Osteoblast (primary cell): ENCODE measurements at regions not wholly inside any gene's neighbourhood (a gene's known extent, or its start where the extent isn't known, plus 50 kb on each side); places are given as distances from the start of the nearest gene placed in this dataset.

Source experiments
- DNase-seq: peaks from one replicate; pipeline ENCODE4 v3.0.0; 2011; ENCODE audit warnings: low spot score, mixed read lengths; ENCODE audit not compliant: insufficient read length; ENCODE audit errors: missing footprints
- H2AFZ ChIP-seq: 2 replicates; pipeline ENCODE4 v1.6.0; 2011; ENCODE audit warnings: mild to moderate bottlenecking, low read length
- H3K27ac ChIP-seq: 2 replicates; pipeline ENCODE4 v1.5.1; 2011; ENCODE audit warnings: mild to moderate bottlenecking, low read depth, low read length, moderate library complexity
- H3K27me3 ChIP-seq: 2 replicates; pipeline ENCODE4 v1.6.0; 2012; ENCODE audit warnings: mild to moderate bottlenecking, control low read depth, inconsistent platforms, low read length, moderate library complexity; ENCODE audit not compliant: insufficient read depth
- H3K36me3 ChIP-seq: 2 replicates; pipeline ENCODE4 v1.5.1; 2011; ENCODE audit warnings: mild to moderate bottlenecking, low read length, control low read depth, moderate library complexity; ENCODE audit not compliant: insufficient read depth
- H3K4me1 ChIP-seq: 2 replicates; pipeline ENCODE4 v1.5.1; 2011; ENCODE audit warnings: mild to moderate bottlenecking, low read length, control low read depth, moderate library complexity; ENCODE audit not compliant: insufficient read depth
- H3K4me2 ChIP-seq: 2 replicates; pipeline ENCODE4 v1.6.0; 2011; ENCODE audit warnings: mild to moderate bottlenecking, low read length; ENCODE audit not compliant: insufficient read depth
- H3K4me3 ChIP-seq: fragments of 200-600 bp; sonication (generic); 3 replicates; pipeline ENCODE4 v1.5.1; 2012; ENCODE audit warnings: mild to moderate bottlenecking, low read length, inconsistent platforms; ENCODE audit not compliant: insufficient read depth
- H3K79me2 ChIP-seq: 2 replicates; pipeline ENCODE4 v1.6.0; 2012; ENCODE audit warnings: mild to moderate bottlenecking, low read length, control low read depth, inconsistent platforms; ENCODE audit not compliant: insufficient read depth
- H3K9me3 ChIP-seq: 2 replicates; pipeline ENCODE4 v1.5.1; 2011; ENCODE audit warnings: low read depth, low read length, control low read depth
- H4K20me1 ChIP-seq: 2 replicates; pipeline ENCODE4 v1.6.0; 2012; ENCODE audit warnings: mild to moderate bottlenecking, low read length, control low read depth; ENCODE audit not compliant: insufficient read depth
- CTCF ChIP-seq: IDR thresholded peaks from 2 replicates; pipeline ENCODE4 v1.5.1; 2011; ENCODE audit warnings: mild to moderate bottlenecking, low read depth, low read length, moderate library complexity; ENCODE audit errors: extremely low read depth

- no peak overlapping the region for H3K4me2 ChIP-seq
- H3K27me3 ChIP-seq, result no peaks in the 10 kb centered on the region
- no peaks in the 10 kb centered on the region for H3K9me3 ChIP-seq
- H3K4me1 ChIP-seq, result no peaks in the 10 kb centered on the region
- H2AFZ ChIP-seq, result no peak overlapping the region
- no peak overlapping the region for H3K4me3 ChIP-seq
- H4K20me1 ChIP-seq, result no peaks in the 10 kb centered on the region
- TF ChIP-seq CTCF, result no peak
- no peaks in the 10 kb centered on the region for H3K79me2 ChIP-seq
- no peaks in the 10 kb centered on the region for H3K36me3 ChIP-seq
- H3K27ac ChIP-seq, result no peak overlapping the region
- no peak for DNase-seq
Observed at GRCh38 chr14:83478741-83479140, 1945.1 kb upstream of the SEL1L start.

- no peaks in the 10 kb centered on the region for H3K27me3 ChIP-seq
- H4K20me1 ChIP-seq, result no peaks in the 10 kb centered on the region
- no peak overlapping the region for H3K4me3 ChIP-seq
- no peak overlapping the region for H3K27ac ChIP-seq
- DNase-seq, result no peak
- H3K9me3 ChIP-seq, result no peaks in the 10 kb centered on the region
- no peak overlapping the region for H2AFZ ChIP-seq
- no peaks in the 10 kb centered on the region for H3K4me1 ChIP-seq
- H3K4me2 ChIP-seq, result no peak overlapping the region
- H3K36me3 ChIP-seq, result no peaks in the 10 kb centered on the region
- no peak for TF ChIP-seq CTCF
- H3K79me2 ChIP-seq, result no peaks in the 10 kb centered on the region
Observed at GRCh38 chr14:83483063-83483462, 1949.4 kb upstream of the SEL1L start.

- no peaks in the 10 kb centered on the region for H3K9me3 ChIP-seq
- no peak for DNase-seq
- no peaks in the 10 kb centered on the region for H3K4me1 ChIP-seq
- H3K27me3 ChIP-seq, result no peaks in the 10 kb centered on the region
- H4K20me1 ChIP-seq, result no peaks in the 10 kb centered on the region
- no peaks in the 10 kb centered on the region for H3K79me2 ChIP-seq
- H2AFZ ChIP-seq, result no peak overlapping the region
- TF ChIP-seq CTCF, result no peak
- H3K36me3 ChIP-seq, result no peaks in the 10 kb centered on the region
- no peak overlapping the region for H3K27ac ChIP-seq
- no peak overlapping the region for H3K4me3 ChIP-seq
- no peak overlapping the region for H3K4me2 ChIP-seq
Observed at GRCh38 chr14:83485591-83485990, 1951.9 kb upstream of the SEL1L start.

- Histone ChIP-seq H3K79me2 (no peaks in the 10 kb centered on the region), H3K4me3 (no peak overlapping the region)
Observed at GRCh38 chr14:83491091-83491490, 1957.4 kb upstream of the SEL1L start.

More at GRCh38 chr14:83491091-83491490, 1957.4 kb upstream of the SEL1L start:
- no peak for DNase-seq
- no peaks in the 10 kb centered on the region for H3K9me3 ChIP-seq
- no peak overlapping the region for H3K27ac ChIP-seq
- no peak for TF ChIP-seq CTCF
- no peaks in the 10 kb centered on the region for H3K27me3 ChIP-seq
- H3K4me1 ChIP-seq, result no peaks in the 10 kb centered on the region
- H3K4me2 ChIP-seq, result no peak overlapping the region
- H4K20me1 ChIP-seq, result no peaks in the 10 kb centered on the region
- H3K36me3 ChIP-seq, result no peaks in the 10 kb centered on the region
- H2AFZ ChIP-seq, result no peak overlapping the region
